HEK293T (cell line): ENCODE measurements at regions not wholly inside any gene's neighbourhood (a gene's known extent, or its start where the extent isn't known, plus 50 kb on each side); places are given as distances from the start of the nearest gene placed in this dataset.

Experiments
- CTCF ChIA-PET: fragments of 350-600 bp; formaldehyde crosslinking; extraction: SDS; loops from one replicate; lab custom pipeline; 2021; ENCODE audit warnings: antibody characterized with exemption, inconsistent platforms; lab: Yijun Ruan, JAX
- POLR2A ChIA-PET: fragments of 350-600 bp; formaldehyde crosslinking; extraction: SDS; loops from one replicate; lab custom pipeline; 2020; ENCODE audit warnings: antibody characterized with exemption, inconsistent platforms; lab: Yijun Ruan, JAX
- DNase-seq: peaks from one replicate; pipeline ENCODE4 v3.0.0; 2012; ENCODE audit warnings: mixed read lengths; ENCODE audit errors: extremely low spot score
- ARNT ChIP-seq: fragments of 450-650 bp; IDR thresholded peaks from 2 replicates; pipeline ENCODE4 v1.6.1; 2017; ENCODE audit warnings: mild to moderate bottlenecking
- BHLHE40 ChIP-seq: fragments of 450-650 bp; IDR thresholded peaks from 2 replicates; pipeline ENCODE4 v1.6.1; 2016; ENCODE audit warnings: mild to moderate bottlenecking, moderate library complexity, borderline replicate concordance
- CTBP1 ChIP-seq: fragments of 450-650 bp; IDR thresholded peaks from 2 replicates; pipeline ENCODE4 v1.6.1; 2016; ENCODE audit warnings: borderline replicate concordance
- ELF4 ChIP-seq: fragments of 450-650 bp; IDR thresholded peaks from 2 replicates; pipeline ENCODE4 v1.6.1; 2017; ENCODE audit warnings: antibody characterized with exemption
- FOXA1 ChIP-seq: fragments of 450-650 bp; IDR thresholded peaks from 2 replicates; pipeline ENCODE4 v1.6.1; 2016; ENCODE audit warnings: mild to moderate bottlenecking
- FOXK2 ChIP-seq: fragments of 450-650 bp; IDR thresholded peaks from 2 replicates; pipeline ENCODE4 v1.6.1; 2016; ENCODE audit warnings: mild to moderate bottlenecking
- FOXM1 ChIP-seq: fragments of 450-650 bp; IDR thresholded peaks from 2 replicates; pipeline ENCODE4 v1.6.1; 2017; ENCODE audit warnings: mild to moderate bottlenecking, borderline replicate concordance
- HDGF ChIP-seq: fragments of 450-650 bp; IDR thresholded peaks from 2 replicates; pipeline ENCODE4 v1.6.1; 2017; ENCODE audit warnings: antibody characterized with exemption, borderline replicate concordance
- L3MBTL2 ChIP-seq: fragments of 450-650 bp; conservative IDR thresholded peaks from 2 replicates; pipeline ENCODE4 v1.6.1; 2016; ENCODE audit warnings: mild to moderate bottlenecking
- LEF1 ChIP-seq: fragments of 450-650 bp; IDR thresholded peaks from 2 replicates; pipeline ENCODE4 v1.6.1; 2017; ENCODE audit warnings: mild to moderate bottlenecking, borderline replicate concordance
- NFRKB ChIP-seq: fragments of 450-650 bp; IDR thresholded peaks from 2 replicates; pipeline ENCODE4 v1.6.1; 2016; ENCODE audit warnings: mild to moderate bottlenecking, moderate library complexity
- PKNOX1 ChIP-seq: fragments of 450-650 bp; IDR thresholded peaks from 2 replicates; pipeline ENCODE4 v1.6.1; 2016
- SP1 ChIP-seq: fragments of 450-650 bp; IDR thresholded peaks from 2 replicates; pipeline ENCODE4 v1.6.1; 2017
- SUZ12 ChIP-seq: fragments of 450-650 bp; IDR thresholded peaks from 2 replicates; pipeline ENCODE4 v1.6.1; 2016; ENCODE audit warnings: mild to moderate bottlenecking
- TARDBP ChIP-seq: fragments of 450-650 bp; IDR thresholded peaks from 2 replicates; pipeline ENCODE4 v1.6.1; 2016
- ZNF384 ChIP-seq: fragments of 450-650 bp; IDR thresholded peaks from 2 replicates; pipeline ENCODE4 v1.6.1; 2016

DNA sequence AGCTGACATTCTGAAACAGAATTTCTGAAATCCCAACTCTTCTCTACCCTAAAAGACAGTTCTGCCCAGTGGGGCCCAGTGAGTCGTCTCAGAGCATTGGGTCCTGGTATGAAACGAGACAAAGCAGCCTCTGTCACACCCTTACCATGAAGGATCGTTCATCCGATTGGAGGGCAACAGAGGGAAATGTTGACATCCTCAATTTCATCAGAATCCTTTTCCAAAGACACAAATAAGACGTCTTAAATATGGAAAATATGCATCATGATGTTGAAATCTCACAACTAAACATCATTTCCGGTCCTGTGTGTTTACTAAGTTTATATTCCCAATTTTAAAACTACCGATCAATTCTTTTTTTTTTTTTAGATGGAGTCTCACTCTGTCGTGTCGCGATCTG, 112.1 kb upstream of the SLC45A1 start:
- TF ChIP-seq LEF1 (no peak), TARDBP (no peak), SP1 (no peak), ELF4 (no peak)
- ChIA-PET POLR2A (no interaction called here), CTCF (no interaction called here)
- no peak for DNase-seq

DNA sequence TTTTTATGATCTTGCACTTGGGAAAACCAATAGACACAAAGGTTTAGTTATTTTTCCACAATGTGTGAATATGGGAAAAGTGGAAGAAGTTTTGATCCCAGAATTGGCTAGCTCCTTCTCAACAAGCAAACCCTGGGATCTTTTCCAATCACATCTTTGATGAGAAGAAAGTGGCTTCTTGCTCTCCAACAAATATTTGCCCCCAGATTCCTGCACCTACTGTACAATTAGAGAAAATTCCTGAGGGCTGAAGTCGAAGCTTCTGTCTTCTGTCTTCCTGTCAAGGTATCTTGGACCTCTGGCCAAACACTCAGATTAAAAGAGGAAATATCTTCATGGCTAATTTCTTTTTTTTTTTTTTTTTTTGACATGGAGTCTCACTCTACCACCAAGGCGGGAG, 113.1 kb upstream of the SLC45A1 start:
- TF ChIP-seq FOXK2 (no peak), SP1 (no peak), ELF4 (no peak), HDGF (no peak), FOXA1 (no peak), FOXM1 (no peak), L3MBTL2 (no peak), PKNOX1 (no peak), NFRKB (no peak), CTBP1 (no peak), SUZ12 (no peak), ZNF384 (no peak), BHLHE40 (no peak), ARNT (no peak), TARDBP (no peak), LEF1 (no peak)
- ChIA-PET CTCF (no interaction called here), POLR2A (no interaction called here)
- no peak for DNase-seq

DNA sequence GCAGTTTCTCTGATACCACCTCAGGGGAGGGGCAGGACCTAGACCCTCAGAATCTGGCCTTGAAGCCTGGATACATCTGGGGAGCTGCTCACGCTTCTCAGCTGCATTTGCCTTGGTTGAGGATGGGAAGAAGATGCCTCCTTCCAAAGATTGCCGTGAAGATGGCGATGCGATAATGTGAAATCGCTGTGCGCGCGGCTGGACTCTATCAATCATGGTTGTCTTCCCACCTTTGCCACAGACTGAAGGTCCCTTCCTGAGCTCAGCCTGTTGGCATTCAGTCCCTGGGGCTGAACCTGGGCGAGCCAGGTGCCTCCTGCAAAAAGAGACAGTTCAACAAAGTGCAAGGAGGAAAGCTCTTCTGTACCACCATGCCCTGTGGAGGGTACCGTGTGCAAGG, 114.4 kb upstream of the SLC45A1 start:
- ChIA-PET CTCF (interaction anchor here (2.1 kb wide), 1 partner anchor 9 kb away, joined by 7 read pairs; no protein-coding TSS in a partner anchor), POLR2A (no interaction called here)
- DNase-seq: no peak
- TF ChIP-seq FOXM1: no peak
- no peak for TF ChIP-seq SP1
- TF ChIP-seq NFRKB: no peak
- TF ChIP-seq FOXA1: no peak
- TF ChIP-seq HDGF: no peak
- TF ChIP-seq FOXK2: no peak
- no peak for TF ChIP-seq ZNF384

DNA sequence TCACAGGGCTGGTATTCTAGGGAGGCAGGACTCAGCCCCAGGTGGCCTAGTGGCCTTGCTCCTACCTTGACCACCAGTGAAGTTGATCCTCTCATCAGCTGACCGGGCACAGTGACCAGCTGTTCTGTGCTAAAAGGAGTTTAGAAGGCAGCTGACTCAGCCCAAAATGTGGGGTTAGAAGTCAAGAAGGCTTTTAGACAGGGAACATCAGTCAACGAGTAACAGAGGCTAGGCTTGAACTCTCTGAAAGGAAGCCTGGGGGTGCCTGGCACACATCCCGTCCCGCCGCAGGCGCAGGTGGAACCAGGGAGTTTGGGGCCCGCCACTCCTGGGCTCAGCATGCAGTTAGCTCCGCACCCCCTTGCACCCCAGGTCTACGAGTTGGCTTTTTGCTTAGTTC, 114.9 kb upstream of the SLC45A1 start:
- POLR2A ChIA-PET: no interaction called here
- DNase-seq: no peak
- CTCF ChIA-PET: interaction anchor here (1.4 to 2.1 kb wide), 2 partner anchors 9 to 111 kb away, joined by 3 to 7 read pairs; no protein-coding TSS in a partner anchor
- TF ChIP-seq FOXM1: no peak
- TF ChIP-seq ELF4: no peak
- no peak for TF ChIP-seq ZNF384
- no peak for TF ChIP-seq TARDBP
- no peak for TF ChIP-seq FOXA1
- no peak for TF ChIP-seq CTBP1
- no peak for TF ChIP-seq SP1
- TF ChIP-seq HDGF: no peak
- no peak for TF ChIP-seq LEF1
- TF ChIP-seq L3MBTL2: no peak

DNA sequence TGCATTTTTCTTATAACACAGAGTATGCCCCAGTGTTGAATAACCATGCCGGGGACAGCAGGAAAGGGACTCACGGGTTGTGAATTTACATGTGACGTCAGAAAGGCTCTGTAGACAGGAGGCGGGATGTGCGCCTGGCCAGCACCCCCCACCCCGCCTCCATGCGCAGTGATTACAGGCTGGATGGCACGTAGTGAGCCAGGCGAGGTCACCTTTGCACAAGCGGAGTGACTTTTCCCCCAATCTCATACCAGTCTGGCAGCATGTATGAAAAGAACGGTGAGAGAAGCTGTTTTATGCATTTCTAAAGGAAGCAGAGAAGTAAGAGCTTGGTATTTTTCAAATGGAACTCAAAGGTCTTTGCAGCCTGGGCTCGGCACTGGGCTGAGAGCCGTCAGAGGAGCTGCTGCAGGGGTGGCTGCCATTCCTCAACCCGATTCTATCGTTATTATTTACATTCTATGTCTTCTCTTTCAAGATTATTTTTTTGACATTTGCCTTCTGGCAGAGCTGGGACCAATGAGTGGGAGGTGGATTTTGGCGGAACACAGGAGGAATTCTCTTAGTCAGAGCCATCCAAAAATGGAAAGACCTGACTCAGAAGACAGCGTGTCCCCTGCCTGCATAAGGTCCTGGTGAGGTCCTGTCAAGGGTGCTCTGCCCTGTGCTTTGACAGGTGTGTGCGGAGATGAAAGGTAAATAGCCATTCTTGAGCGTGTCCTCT, 115.6 kb upstream of the SLC45A1 start:
- CTCF ChIA-PET: interaction anchor here (1.4 to 2.1 kb wide), 2 partner anchors 10 to 112 kb away, joined by 3 to 7 read pairs; no protein-coding TSS in a partner anchor
- TF ChIP-seq L3MBTL2: no peak
- no peak for DNase-seq
- POLR2A ChIA-PET: no interaction called here

DNA sequence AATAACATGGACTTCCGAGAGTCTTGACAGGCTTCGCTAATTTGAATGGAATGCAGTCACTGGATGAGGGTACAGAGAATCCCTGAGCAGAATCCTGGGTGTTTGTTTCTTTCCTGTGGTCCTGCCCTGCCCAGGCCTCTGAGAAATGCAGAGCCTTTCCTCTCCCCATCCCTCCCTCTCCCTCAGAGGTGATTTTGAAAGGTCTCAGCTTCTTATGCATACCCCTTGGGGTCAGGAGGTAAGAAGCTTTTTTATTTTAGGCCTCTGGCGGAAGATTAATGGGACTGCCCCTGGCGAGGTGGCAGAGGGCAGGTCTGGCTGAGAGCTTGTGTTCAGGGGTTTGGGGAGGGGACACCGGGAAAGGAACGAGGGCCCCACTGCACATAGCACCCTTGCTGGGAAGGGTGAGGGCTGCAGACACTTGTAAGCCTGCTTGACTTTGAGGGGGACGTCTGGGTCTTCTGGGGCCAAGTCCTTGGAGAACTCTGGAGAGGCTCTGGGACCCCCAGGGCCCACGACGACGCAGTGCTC, 116.5 kb upstream of the SLC45A1 start:
- DNase-seq: no peak
- CTCF ChIA-PET: interaction anchor here (1.4 to 2.1 kb wide), 2 partner anchors 11 to 113 kb away, joined by 3 to 7 read pairs; no protein-coding TSS in a partner anchor
- no peak for TF ChIP-seq BHLHE40
- TF ChIP-seq FOXM1: no peak
- TF ChIP-seq ELF4: no peak
- no peak for TF ChIP-seq ARNT
- TF ChIP-seq LEF1: no peak
- TF ChIP-seq SP1: no peak
- no peak for TF ChIP-seq PKNOX1
- TF ChIP-seq FOXA1: no peak
- no peak for TF ChIP-seq SUZ12
- POLR2A ChIA-PET: no interaction called here

- TF ChIP-seq BHLHE40: no peak
- TF ChIP-seq HDGF: no peak
- no peak for TF ChIP-seq LEF1
- no peak for TF ChIP-seq ELF4
- TF ChIP-seq CTBP1: no peak
- TF ChIP-seq ZNF384: no peak
- TF ChIP-seq SUZ12: no peak
- TF ChIP-seq SP1: no peak
- TF ChIP-seq TARDBP: no peak
- POLR2A ChIA-PET: no interaction called here
- CTCF ChIA-PET: no interaction called here
- DNase-seq: no peak
These were observed 117.4 kb upstream of the SLC45A1 start for GRCh38 chr1:8200317-8201115.
